ENCODE measurements at regions not wholly inside any gene's neighbourhood (a gene's known extent, or its start where the extent isn't known, plus 50 kb on each side); places are given as distances from the start of the nearest gene placed in this dataset.

GRCh38 chr12:28689398-28690175 is 459.5 kb upstream of the FAR2 start:
- TF ChIP-seq, protein P1, sequence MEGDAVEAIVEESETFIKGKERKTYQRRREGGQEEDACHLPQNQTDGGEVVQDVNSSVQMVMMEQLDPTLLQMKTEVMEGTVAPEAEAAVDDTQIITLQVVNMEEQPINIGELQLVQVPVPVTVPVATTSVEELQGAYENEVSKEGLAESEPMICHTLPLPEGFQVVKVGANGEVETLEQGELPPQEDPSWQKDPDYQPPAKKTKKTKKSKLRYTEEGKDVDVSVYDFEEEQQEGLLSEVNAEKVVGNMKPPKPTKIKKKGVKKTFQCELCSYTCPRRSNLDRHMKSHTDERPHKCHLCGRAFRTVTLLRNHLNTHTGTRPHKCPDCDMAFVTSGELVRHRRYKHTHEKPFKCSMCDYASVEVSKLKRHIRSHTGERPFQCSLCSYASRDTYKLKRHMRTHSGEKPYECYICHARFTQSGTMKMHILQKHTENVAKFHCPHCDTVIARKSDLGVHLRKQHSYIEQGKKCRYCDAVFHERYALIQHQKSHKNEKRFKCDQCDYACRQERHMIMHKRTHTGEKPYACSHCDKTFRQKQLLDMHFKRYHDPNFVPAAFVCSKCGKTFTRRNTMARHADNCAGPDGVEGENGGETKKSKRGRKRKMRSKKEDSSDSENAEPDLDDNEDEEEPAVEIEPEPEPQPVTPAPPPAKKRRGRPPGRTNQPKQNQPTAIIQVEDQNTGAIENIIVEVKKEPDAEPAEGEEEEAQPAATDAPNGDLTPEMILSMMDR (IDR thresholded peaks at IDR 0.05; ENCODE audit: insufficient read depth, low read length): no peak
- TF ChIP-seq POLR2AphosphoS5 (IDR thresholded peaks at IDR 0.05; ENCODE audit: low read depth) (no peak), SPI1 (IDR thresholded peaks at IDR 0.05; ENCODE audit: borderline replicate concordance, low read depth) (no peak)

Measured in HL-60 (cell line).